ENCODE measurements at regions not wholly inside any gene's neighbourhood (a gene's known extent, or its start where the extent isn't known, plus 50 kb on each side); places are given as distances from the start of the nearest gene placed in this dataset.
A peak's percentile ranks its signal among the peaks of the same experiment; 100 is the strongest.

DNA sequence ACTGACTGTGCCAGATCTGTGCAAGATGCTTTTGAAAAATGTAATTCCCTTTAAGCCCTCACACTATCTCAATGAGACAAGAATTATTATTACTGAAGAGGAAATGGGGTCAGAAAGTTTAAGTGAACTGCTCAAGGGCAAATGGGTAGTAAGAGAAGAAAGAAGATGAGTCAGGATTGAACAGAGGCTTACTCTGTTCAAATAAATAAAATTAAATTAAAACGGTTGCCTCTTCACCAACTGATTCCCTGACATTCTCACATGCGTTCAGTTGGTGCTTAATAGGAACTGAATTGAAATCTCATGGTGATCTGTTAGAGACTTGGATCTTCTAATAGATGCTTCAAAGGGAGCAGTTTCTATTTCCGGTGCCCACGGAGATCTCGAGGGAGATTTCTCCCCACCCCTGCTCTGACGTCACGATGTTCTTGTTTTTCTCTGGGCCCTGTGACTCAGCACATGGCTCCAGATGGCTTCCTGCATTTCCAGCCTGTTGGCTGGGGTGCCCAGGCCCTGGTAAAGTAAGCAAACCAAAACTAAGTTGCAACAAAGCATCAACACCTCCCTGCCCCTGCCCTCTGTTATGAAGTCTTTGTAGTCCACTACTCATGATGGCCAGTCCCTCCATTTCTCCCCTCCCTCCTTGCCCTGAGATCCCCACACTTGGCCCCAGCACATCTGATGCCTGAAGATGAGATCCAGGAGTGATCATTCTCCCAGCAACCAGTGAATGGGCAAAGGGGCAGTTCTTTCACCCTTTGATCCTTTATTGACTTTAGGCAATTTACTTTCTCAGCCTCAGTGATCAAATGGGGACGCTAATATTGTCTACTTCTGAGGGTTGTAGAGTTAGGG is 106.1 kb upstream of the CPEB4 start (continued):
- no peak; the same call in 1 of the 2 replicates for TF ChIP-seq FOXJ2 (tag; IDR thresholded peaks at IDR 0.05)
- TF ChIP-seq SMAD1 (IDR thresholded peaks at IDR 0.05; ENCODE audit: low read depth, low read length, partially characterized antibody): no peak
- no peak for TF ChIP-seq ZNF239 (CRISPR knock-in tag; IDR thresholded peaks at IDR 0.05)
- TF ChIP-seq HDAC1 (IDR thresholded peaks at IDR 0.05): no peak
- peak; percentile 33 for TF ChIP-seq TFAP4 (CRISPR knock-in tag; IDR thresholded peaks at IDR 0.05; ENCODE audit: borderline replicate concordance)
- no peak for TF ChIP-seq THRAP3 (IDR thresholded peaks at IDR 0.05; ENCODE audit: borderline replicate concordance)
- peak; percentile 75; the same call in 1 of the 2 replicates for TF ChIP-seq CREB3 (tag; conservative IDR thresholded peaks at IDR 0.05; ENCODE audit: low read depth)
- no peak for TF ChIP-seq U2AF2 (optimal IDR thresholded peaks at IDR 0.05; ENCODE audit: low read depth, low read length)
- TF ChIP-seq NCOA1 (IDR thresholded peaks at IDR 0.05; ENCODE audit: low read depth): no peak
- peak; percentile 94 for TF ChIP-seq ZNF584 (CRISPR knock-in tag; IDR thresholded peaks at IDR 0.05; ENCODE audit: low read depth)
- no peak for TF ChIP-seq CEBPB (tag; IDR thresholded peaks at IDR 0.05)
- TF ChIP-seq SMARCB1 (IDR thresholded peaks at IDR 0.05; ENCODE audit: insufficient read length, low read depth): no peak
- TF ChIP-seq POLR2H (tag; IDR thresholded peaks at IDR 0.05; ENCODE audit: low read depth): peak; percentile 65
- no peak for TF ChIP-seq LCOR (CRISPR knock-in tag; IDR thresholded peaks at IDR 0.05)
- no peak for TF ChIP-seq SMARCE1 (IDR thresholded peaks at IDR 0.05)
- TF ChIP-seq ZHX1 (conservative IDR thresholded peaks at IDR 0.05; ENCODE audit: low read length): no peak
- TF ChIP-seq ZBTB1 (CRISPR knock-in tag; IDR thresholded peaks at IDR 0.05; ENCODE audit: borderline replicate concordance, low read depth): no peak
- TF ChIP-seq TAF9B (IDR thresholded peaks at IDR 0.05; ENCODE audit: partially characterized antibody): peak; percentile 45
- TF ChIP-seq POLR2AphosphoS5 (IDR thresholded peaks at IDR 0.05; ENCODE audit: control insufficient read depth, insufficient read depth, low read depth, low read length): no peak
- no peak for TF ChIP-seq SRSF9 (IDR thresholded peaks at IDR 0.05; ENCODE audit: borderline replicate concordance, low read depth, low read length)
- no peak for TF ChIP-seq XRCC4 (IDR thresholded peaks at IDR 0.05; ENCODE audit: extremely low read depth, insufficient read depth, insufficient read length)
- no peak for TF ChIP-seq LEF1 (IDR thresholded peaks at IDR 0.05)
- TF ChIP-seq JUND (IDR thresholded peaks at IDR 0.05; ENCODE audit: borderline replicate concordance, low read depth, low read length): peak; percentile 81; the same call in 1 of the 2 replicates
- peak; percentile 74; the same call in 2 of the 3 replicates for TF ChIP-seq JUND (tag; IDR thresholded peaks at IDR 0.05; ENCODE audit: borderline replicate concordance, low read depth, low read length)

All from K562 (cell line).